Ectodermal cell (in vitro differentiated cells): ENCODE measurements at regions not wholly inside any gene's neighbourhood (a gene's known extent, or its start where the extent isn't known, plus 50 kb on each side); places are given as distances from the start of the nearest gene placed in this dataset.
"Not testable (repeated sequence)": the region's sequence is repeated elsewhere in the genome, so short reads cannot be mapped to it uniquely, and the experiment has no call there.

Source experiments
- H3K27ac ChIP-seq: 2 replicates; pipeline ENCODE4 v1.7.0; 2013; ENCODE audit warnings: mild to moderate bottlenecking, low read depth, low read length; ENCODE audit not compliant: insufficient read depth, poor library complexity, severe bottlenecking
- H3K27me3 ChIP-seq: 2 replicates; pipeline ENCODE4 v1.7.0; 2013; ENCODE audit warnings: mild to moderate bottlenecking, low read length; ENCODE audit not compliant: insufficient read depth, control insufficient read depth, poor library complexity, severe bottlenecking
- H3K36me3 ChIP-seq: one replicate; pipeline ENCODE4 v1.7.0; 2013; ENCODE audit warnings: low read length; ENCODE audit not compliant: control insufficient read depth, insufficient read depth
- H3K4me1 ChIP-seq: one replicate; pipeline ENCODE4 v1.7.0; 2013; ENCODE audit warnings: low read length; ENCODE audit not compliant: control insufficient read depth, insufficient read depth
- H3K4me3 ChIP-seq: 2 replicates; pipeline ENCODE4 v1.7.0; 2013; ENCODE audit warnings: low read depth, low read length, control low read depth; ENCODE audit not compliant: insufficient read depth
- H3K9me3 ChIP-seq: 2 replicates; pipeline ENCODE4 v1.7.0; 2013; ENCODE audit warnings: mild to moderate bottlenecking, low read length, moderate library complexity; ENCODE audit not compliant: control insufficient read depth
- WGBS, 2 experiments: methylation state at CpG; one replicate each; pipeline ENCODE4 v1.1.7; 2013; ENCODE audit warnings: missing lambda C conversion rate in 2 of 2; 5-methylcytosine and 5-hydroxymethylcytosine counted together

DNA sequence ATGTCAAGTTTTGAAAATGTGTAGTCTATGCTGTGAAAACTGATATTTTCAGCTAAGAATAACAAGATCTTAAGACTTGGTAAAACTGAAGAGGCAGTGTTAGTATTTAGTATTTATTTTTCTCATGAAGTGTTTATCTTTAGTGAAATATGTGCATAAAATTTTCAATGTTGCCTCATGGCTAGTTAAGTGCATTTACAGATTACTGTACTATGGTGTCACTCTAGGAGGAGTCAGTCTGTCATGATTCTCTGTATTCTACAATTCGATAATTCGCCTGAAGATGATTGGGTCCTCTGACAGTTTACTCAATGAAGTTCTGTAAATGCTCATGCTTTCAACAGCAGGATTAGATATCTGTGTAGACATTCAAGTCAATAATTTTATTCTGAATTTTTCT, 488.1 kb upstream of the GRM3 start:
- no peak overlapping the region for H3K4me3 ChIP-seq
- no peak overlapping the region for H3K27ac ChIP-seq
- 85 to 94% methylated on average over 2 of the region's 2 CpGs for WGBS, 2 experiments
- H3K36me3 ChIP-seq, result no peaks in the 10 kb centered on the region
- no peaks in the 10 kb centered on the region for H3K9me3 ChIP-seq
- H3K27me3 ChIP-seq, result no peaks in the 10 kb centered on the region
- no peaks in the 10 kb centered on the region for H3K4me1 ChIP-seq

DNA sequence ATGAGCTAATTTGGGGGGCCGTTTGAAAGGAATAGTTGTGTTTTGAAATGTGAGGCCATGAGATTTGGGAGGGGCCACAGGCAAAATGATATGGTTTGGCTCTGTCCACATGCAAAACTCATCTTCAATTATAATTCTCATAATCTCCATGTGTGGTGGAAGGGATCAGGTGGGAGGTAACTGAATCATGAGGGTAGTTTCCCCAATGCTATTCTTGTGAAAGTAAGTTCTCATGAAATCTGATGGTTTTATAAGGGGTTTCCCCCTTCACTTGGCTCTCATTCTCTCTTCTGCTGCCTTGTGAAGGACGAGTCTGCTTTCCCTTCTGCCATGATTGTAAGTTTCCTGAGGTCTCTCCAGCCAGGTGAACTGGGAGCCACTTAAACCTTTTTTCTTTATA, 490.8 kb upstream of the GRM3 start:
- H3K27me3 ChIP-seq, result no peaks in the 10 kb centered on the region
- no peaks in the 10 kb centered on the region for H3K36me3 ChIP-seq
- H3K27ac ChIP-seq, result no peak overlapping the region
- H3K9me3 ChIP-seq, result no peaks in the 10 kb centered on the region
- no peak overlapping the region for H3K4me3 ChIP-seq
- WGBS, 2 experiments, result 89 to 92% methylated on average over 2 of the region's 2 CpGs
- H3K4me1 ChIP-seq, result no peaks in the 10 kb centered on the region

DNA sequence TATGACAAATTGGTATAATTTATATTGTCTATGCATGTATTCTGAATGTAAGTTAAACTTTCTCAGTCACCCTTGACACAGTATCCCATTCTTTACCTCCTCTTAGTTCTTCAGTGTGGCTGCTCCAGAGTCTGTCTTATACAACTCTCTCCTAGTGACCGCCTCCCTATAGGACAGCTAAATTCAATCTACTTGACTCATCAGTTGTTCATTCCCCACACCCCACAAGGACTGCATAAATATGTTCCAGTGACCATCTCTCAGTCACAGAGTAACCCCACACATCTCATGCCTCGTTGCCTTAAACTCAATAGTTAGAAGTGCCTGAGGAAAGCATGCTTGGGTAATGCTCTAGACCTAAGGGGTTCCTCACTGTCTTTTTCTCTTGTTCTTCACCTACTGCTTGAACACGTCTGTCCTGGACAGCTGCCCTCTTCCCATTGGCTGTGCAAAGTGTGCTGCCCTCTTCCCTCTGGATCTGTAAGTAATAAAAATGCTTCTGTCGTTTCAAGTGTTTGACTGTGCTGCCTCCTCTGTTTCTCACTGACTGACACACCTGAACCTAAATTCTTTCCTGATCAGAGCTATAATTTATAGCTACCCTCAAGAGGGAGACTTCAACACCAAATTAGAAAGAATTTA, 494.6 kb upstream of the GRM3 start:
- no peak overlapping the region for H3K4me3 ChIP-seq
- no peak overlapping the region for H3K27ac ChIP-seq
- H3K9me3 ChIP-seq, result no peaks in the 10 kb centered on the region
- 87 to 94% methylated on average over 4 of the region's 4 CpGs for WGBS, 2 experiments
- no peaks in the 10 kb centered on the region for H3K4me1 ChIP-seq
- H3K36me3 ChIP-seq, result no peaks in the 10 kb centered on the region
- no peaks in the 10 kb centered on the region for H3K27me3 ChIP-seq

DNA sequence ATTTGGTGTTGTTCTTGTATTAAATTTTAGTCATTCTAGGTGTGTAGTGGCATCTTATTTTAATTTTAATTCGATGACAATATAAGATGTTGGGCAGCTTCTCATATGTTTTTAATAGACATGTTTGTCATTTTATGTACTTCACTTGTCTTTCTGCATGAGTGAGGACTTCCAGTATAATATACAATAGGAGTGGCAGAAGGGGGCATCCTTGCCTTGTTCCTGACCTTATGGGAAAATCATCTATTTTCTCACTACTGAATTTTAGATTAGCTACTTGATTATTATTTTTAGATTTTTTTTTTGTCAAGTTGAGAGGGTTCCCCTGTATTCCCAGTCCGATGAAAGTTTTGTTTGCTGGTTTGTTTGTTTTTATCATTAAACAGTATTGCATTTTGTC, 495.2 kb upstream of the GRM3 start:
- Histone ChIP-seq H3K4me3 (no peak overlapping the region), H3K4me1 (no peaks in the 10 kb centered on the region), H3K9me3 (no peaks in the 10 kb centered on the region), H3K27ac (no peak overlapping the region), H3K27me3 (no peaks in the 10 kb centered on the region), H3K36me3 (no peaks in the 10 kb centered on the region)
- WGBS, 2 experiments, result 83 to 100% methylated on average over 1 of the region's 2 CpGs

DNA sequence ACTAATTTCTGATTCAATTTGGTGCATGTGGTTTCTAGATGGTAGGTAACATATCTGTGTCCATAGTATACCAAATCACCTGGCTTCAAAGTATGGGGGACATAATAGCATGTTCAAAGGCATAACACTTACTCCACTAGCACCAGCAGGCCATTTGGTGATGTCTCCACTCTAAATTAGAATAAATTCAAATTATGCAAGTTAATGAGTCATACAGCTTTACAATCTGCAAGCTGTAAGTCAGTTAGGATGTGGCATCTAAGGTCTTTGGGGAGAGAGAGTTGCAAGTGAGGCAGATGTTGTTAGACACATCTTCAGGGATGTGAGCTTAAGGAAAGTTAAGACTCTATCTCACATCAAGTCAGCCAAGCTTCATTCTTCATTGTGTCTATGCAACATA, 506.4 kb upstream of the GRM3 start:
- H3K4me1 ChIP-seq, result no peaks in the 10 kb centered on the region
- H3K36me3 ChIP-seq, result no peaks in the 10 kb centered on the region
- H3K27me3 ChIP-seq, result no peaks in the 10 kb centered on the region
- no peak overlapping the region for H3K4me3 ChIP-seq
- H3K9me3 ChIP-seq, result no peaks in the 10 kb centered on the region
- H3K27ac ChIP-seq, result no peak overlapping the region

DNA sequence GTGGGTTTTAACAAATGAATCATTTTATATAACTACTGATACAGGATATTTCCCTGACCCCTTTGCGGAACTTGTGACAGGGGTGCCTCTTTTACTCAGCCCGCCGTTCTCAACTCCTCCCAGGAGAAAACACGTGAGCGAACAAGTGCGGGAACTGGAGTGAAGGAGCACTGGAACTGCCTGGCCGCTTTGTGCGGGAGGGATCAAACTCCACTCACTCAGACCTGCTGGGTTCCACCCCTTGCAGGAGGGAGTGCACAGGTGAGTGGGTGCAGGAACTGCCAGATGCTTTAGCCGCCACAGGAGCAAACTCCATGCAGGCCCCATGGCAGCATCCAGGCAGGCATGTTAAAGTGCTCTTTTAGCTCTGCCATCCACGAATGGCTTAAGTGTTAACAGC, 513.4 kb upstream of the GRM3 start:
- no peaks in the 10 kb centered on the region for H3K4me1 ChIP-seq
- H3K27me3 ChIP-seq, result no peaks in the 10 kb centered on the region
- no peak overlapping the region for H3K4me3 ChIP-seq
- no peaks in the 10 kb centered on the region for H3K36me3 ChIP-seq
- no peaks in the 10 kb centered on the region for H3K9me3 ChIP-seq
- H3K27ac ChIP-seq, result no peak overlapping the region
- 95 to 96% methylated on average over 10 of the region's 10 CpGs for WGBS, 2 experiments

DNA sequence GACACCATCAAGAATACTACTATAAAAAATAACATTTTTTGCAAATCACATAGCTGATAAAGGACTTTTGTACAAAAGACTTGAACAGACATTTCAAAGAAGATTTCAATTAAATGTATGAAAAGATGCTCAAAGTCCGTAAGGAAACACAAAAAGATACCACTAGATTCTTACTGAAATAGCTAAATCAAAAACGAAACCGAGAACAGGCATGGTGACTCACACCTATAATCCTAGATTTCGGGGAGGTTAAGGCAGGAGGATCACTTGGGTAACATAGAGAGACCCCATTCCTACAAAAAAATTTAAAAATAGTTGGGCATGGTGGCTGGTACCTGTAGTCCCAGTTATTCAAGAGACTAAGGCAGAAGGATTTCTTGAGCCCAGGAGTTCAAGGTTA, 520.2 kb upstream of the GRM3 start:
- Histone ChIP-seq H3K4me3 (no peak overlapping the region), H3K27me3 (no peaks in the 10 kb centered on the region), H3K9me3 (no peaks in the 10 kb centered on the region), H3K27ac (no peak overlapping the region), H3K36me3 (no peaks in the 10 kb centered on the region), H3K4me1 (no peaks in the 10 kb centered on the region)
- 87 to 94% methylated on average over 3 to 4 of the region's 4 CpGs for WGBS, 2 experiments

DNA sequence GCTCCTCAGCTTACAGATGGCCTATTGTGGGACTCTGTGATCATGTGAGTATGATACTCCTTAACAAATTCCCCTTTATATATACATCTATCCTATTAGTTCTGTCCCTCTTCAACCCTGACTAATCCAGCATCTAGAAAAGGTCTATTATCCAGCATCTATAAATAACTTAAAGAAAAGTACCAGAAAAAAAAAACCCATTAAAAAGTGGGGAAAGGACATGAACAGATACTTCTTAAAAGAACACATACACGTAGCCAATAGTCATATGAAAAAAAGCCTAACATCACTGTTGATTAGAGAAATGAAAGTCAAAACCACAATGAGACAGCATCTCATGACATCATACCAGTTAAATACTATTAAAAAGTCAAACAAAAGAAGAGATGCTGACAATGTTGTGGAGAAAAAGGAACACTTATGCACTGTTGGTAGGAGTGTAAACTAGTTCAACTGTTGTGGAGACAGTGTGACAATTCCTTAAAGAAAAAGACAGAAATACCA, 549.5 kb upstream of the GRM3 start:
- no peak overlapping the region for H3K27ac ChIP-seq
- H3K4me1 ChIP-seq, result no peaks in the 10 kb centered on the region
- 78 to 90% methylated on average over 1 of the region's 1 CpG for WGBS, 2 experiments
- no peaks in the 10 kb centered on the region for H3K9me3 ChIP-seq
- H3K36me3 ChIP-seq, result no peaks in the 10 kb centered on the region
- H3K27me3 ChIP-seq, result no peaks in the 10 kb centered on the region
- H3K4me3 ChIP-seq, result no peak overlapping the region

DNA sequence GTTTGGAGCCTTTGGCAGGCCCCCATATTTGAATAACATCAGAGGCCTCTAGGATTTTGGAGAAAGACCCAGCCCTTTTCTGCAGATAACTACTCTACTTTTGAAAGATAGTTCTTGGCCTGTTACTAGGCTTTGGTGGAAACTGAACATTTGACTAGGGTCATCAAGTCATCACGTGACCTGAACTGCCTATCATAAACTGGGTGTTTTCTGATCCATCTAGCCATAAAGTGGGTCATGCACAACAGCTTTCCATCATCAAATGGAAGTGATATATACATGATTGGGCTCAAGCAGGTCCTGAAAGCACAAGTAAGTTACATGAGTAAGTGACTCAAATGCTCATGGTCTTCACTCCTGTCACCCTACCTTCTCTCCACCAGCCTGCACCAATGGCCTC, 552.3 kb upstream of the GRM3 start:
- Histone ChIP-seq H3K9me3 (no peaks in the 10 kb centered on the region), H3K4me3 (no peak overlapping the region), H3K27me3 (no peaks in the 10 kb centered on the region), H3K27ac (no peak overlapping the region), H3K36me3 (no peaks in the 10 kb centered on the region), H3K4me1 (no peaks in the 10 kb centered on the region)
- 88 to 96% methylated on average over 1 of the region's 1 CpG for WGBS, 2 experiments

DNA sequence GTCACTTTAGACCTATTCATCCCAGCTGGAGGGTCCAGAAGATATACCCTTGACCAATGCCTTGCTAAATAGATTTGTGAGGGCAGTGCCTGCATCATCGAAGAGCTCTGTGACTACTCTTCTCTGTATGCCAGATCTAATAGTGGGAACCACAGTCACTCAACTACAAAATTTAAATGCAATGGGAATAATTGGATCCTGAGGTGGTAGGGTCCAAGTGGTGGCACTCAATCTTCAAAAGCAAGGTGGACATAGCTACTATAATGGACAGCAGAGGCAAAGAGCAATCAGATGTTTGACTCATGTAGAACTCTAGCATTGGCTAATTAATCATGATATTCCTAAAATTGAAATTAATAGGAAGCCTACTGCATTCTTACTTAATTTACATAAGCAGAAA, 554.3 kb upstream of the GRM3 start:
- Histone ChIP-seq H3K4me3 (no peak overlapping the region), H3K27ac (no peak overlapping the region), H3K4me1 (no peaks in the 10 kb centered on the region), H3K27me3 (no peaks in the 10 kb centered on the region), H3K9me3 (no peaks in the 10 kb centered on the region), H3K36me3 (no peaks in the 10 kb centered on the region)
- WGBS, 2 experiments, result 89 to 90% methylated on average over 1 of the region's 1 CpG

DNA sequence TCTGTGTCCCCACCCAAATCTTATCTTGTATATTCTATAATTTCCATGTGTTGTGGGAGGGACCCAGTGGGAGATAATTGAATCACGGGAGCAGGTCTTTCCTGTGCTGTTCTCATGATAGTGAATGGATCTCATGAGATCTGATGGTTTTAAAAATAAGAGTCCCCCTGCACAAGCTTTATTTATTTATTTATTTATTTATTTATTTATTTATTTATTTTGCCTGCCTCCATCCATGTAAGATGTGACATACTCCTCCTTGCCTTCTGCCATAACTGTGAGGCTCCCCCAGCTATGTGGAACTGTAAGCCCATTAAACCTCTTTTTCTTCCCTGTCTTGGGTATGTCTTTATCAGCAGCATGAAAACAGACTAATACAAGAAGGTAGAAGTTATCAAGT, 579.1 kb upstream of the GRM3 start:
- not testable (repeated sequence) for H3K9me3 ChIP-seq, H3K27me3 ChIP-seq, H3K4me1 ChIP-seq, H3K4me3 ChIP-seq, H3K36me3 ChIP-seq, H3K27ac ChIP-seq
- WGBS, 2 experiments, result 100% methylated on average over 1 of the region's 1 CpG; no CpG with 5 or more reads in 1 of the 2 experiments
